LNCaP clone FGC (cell line): ENCODE measurements at regions not wholly inside any gene's neighbourhood (a gene's known extent, or its start where the extent isn't known, plus 50 kb on each side); places are given as distances from the start of the nearest gene placed in this dataset.

Source experiments
- DNase-seq: peaks from one replicate; pipeline ENCODE4 v3.0.0-alpha.2; 2011; ENCODE audit warnings: low read depth
- H3K4me3 ChIP-seq: 2 replicates; pipeline ENCODE4 v1.5.1; 2011; ENCODE audit warnings: mild to moderate bottlenecking, low read depth, low read length, control low read depth
- TF ChIP-seq, protein P1 (sequence below): IDR thresholded peaks from 2 replicates; pipeline ENCODE4 v1.5.1; 2012; ENCODE audit warnings: mild to moderate bottlenecking; ENCODE audit not compliant: control insufficient read depth, insufficient read depth; ENCODE audit errors: extremely low read depth

DNA sequence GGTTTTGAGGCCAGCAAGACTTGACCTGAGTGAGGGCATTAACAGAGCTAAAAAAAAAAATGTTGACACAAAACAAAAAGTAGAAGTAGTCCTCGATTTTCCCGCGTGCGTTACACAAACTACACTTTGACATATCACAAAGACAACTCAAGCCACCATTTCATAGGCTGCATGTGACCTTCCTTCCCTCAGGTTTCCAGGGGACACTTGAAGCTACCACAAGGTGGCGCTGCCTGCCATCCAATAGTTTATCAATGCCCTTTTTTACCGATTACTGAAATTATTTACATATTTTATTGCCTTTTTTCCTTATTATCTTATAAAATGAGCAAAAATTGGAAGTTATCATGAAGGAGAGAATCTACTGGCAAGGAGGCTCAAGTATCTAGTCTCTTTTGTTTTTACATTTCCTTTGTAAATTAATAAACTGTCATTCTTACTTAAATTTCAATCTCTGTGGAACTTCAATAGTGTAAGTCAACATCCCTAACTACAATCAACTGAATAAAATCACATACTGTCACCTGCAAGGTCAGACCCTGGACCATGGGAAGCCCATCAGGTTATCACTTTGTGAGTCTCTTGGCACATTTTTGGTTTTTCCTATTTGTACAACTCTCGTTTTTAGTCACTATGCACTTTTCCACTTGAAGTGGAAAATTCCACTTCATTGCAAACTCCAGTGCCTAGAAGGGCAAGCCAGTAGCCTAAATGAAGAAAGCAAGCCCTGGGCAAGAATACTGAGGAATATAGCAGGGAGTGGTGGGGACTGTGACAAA lies 84.6 kb upstream of the CPSF6 start:
- peak; percentile 18 for DNase-seq
- TF ChIP-seq, protein P1, sequence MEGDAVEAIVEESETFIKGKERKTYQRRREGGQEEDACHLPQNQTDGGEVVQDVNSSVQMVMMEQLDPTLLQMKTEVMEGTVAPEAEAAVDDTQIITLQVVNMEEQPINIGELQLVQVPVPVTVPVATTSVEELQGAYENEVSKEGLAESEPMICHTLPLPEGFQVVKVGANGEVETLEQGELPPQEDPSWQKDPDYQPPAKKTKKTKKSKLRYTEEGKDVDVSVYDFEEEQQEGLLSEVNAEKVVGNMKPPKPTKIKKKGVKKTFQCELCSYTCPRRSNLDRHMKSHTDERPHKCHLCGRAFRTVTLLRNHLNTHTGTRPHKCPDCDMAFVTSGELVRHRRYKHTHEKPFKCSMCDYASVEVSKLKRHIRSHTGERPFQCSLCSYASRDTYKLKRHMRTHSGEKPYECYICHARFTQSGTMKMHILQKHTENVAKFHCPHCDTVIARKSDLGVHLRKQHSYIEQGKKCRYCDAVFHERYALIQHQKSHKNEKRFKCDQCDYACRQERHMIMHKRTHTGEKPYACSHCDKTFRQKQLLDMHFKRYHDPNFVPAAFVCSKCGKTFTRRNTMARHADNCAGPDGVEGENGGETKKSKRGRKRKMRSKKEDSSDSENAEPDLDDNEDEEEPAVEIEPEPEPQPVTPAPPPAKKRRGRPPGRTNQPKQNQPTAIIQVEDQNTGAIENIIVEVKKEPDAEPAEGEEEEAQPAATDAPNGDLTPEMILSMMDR = peak; percentile 96
- H3K4me3 ChIP-seq = no peak overlapping the region

DNA sequence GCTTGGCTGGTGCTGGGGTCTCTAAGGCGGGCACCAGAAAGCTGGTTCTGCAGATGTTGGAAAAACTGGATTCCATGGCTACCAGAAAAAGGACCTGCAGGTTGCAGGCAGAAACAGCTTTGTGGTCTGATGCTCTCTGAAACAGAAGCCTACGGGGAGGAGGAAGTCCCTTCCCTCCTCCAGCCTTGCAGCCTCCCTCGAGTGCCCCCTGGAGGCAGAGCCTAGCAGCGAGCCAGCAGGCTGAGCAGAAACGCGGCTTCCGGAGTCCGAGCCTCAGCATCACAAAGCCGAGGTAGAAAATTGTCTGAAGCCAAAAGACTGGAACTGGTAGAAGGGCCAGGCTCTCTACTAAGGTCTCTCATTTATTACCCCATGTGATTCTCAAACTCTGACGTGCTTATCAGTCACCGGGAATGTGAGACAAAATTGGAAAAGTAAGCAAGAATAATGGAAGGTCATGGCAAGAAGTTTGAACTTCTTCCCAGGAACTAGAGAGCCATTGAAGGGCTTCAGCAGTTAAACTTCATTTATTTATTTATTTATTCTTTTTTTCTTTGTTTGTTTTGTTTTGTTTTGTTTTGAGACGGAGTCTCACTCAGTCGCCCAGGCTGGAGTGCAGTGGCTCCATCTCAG lies 82.2 kb upstream of the CPSF6 start:
- H3K4me3 ChIP-seq = no peak overlapping the region
- peak; percentile 40 for DNase-seq
- TF ChIP-seq, protein P1 = peak; percentile 97

DNA sequence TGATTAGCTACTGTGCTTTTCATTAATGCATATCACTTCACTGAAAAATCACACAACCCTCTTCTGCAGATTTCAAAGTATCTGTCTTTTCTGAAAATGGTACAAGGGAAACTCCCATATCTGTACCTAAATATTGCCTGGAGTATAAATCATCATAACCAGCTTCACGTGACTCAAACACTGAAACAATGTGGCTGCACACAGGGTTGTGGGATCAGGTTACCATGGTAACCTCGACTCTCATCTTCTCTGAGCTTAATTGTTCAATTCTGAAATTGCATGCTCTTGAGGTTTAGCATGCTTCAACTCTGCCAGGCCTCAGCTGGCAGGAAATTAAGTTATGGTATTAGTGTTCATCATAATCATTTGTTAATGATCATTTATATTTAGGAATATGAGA lies 77.5 kb upstream of the CPSF6 start:
- no peak for DNase-seq
- TF ChIP-seq, protein P1 = no peak
- no peak overlapping the region for H3K4me3 ChIP-seq

GRCh38 chr12:69163681-69164362 lies 75.5 kb upstream of the CPSF6 start:
- H3K4me3 ChIP-seq = no peak overlapping the region
- TF ChIP-seq, protein P1 = no peak
- DNase-seq = no peak

DNA sequence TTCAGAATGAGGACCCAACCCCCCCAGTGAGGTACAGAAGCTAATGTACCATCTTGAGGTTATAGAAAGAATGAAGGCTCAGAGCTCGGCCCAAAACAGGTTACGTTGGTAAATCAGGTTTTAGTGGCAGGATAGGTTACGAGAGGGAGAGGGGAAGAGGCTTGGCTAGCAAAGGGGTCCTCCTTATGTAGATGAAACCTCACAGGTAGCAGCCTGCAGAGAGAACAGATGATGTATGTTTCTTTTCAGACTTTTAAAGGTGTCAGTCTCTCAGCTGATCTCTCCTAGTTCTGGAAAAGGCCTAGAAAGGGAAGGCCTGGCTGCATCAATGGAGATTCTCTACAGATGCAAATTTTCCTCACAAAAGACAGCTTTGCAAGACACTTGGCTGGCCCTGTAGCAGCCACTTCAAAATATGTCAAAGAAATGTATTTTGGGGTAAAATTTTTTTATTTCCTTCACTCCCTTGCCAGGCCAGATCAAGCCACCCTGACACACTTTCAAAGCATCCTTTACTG lies 71.7 kb upstream of the CPSF6 start:
- no peak for DNase-seq
- no peak overlapping the region for H3K4me3 ChIP-seq
- TF ChIP-seq, protein P1 = no peak

- TF ChIP-seq, protein P1 = no peak
- H3K4me3 ChIP-seq = no peak overlapping the region
- DNase-seq = no peak
These were observed 71.0 kb upstream of the CPSF6 start for GRCh38 chr12:69168363-69168762.
